Body of pancreas (tissue), 4 donors: ENCODE measurements at regions not wholly inside any gene's neighbourhood (a gene's known extent, or its start where the extent isn't known, plus 50 kb on each side); places are given as distances from the start of the nearest gene placed in this dataset.
"Not testable (repeated sequence)": the region's sequence is repeated elsewhere in the genome, so short reads cannot be mapped to it uniquely, and the experiment has no call there.

Source experiments
- ATAC-seq: fragments of 150-250 bp; one replicate; pipeline ENCODE4 v1.9.1; 2016
- DNase-seq, 4 donors: peaks; one replicate each; pipeline ENCODE4 v3.0.0-alpha.2; 2019
- H3K27ac ChIP-seq, 4 donors: fragments of 200-600 bp; sonication (generic); 1 replicate in 3 of 4; 2 replicates in 1 of 4; pipeline versions ENCODE4 v1.5.1 to v1.6.1; 2016 to 2019; ENCODE audit warnings: mild to moderate bottlenecking in 1 of 4, mixed read lengths in 1 of 4, moderate library complexity in 1 of 4
- H3K27me3 ChIP-seq, 2 donors: fragments of 200-600 bp; sonication (generic); one replicate each; pipeline ENCODE4 v1.6.0; 2016; ENCODE audit warnings: mild to moderate bottlenecking in 1 of 2
- H3K36me3 ChIP-seq, 2 donors: fragments of 200-600 bp; sonication (generic); replicated peaks in 1 of 2; 2 replicates each; pipeline ENCODE4 v1.5.1; 2016; ENCODE audit warnings: low read depth in 2 of 2; ENCODE audit not compliant: insufficient read depth in 1 of 2
- H3K4me1 ChIP-seq: fragments of 200-600 bp; sonication (generic); one replicate; pipeline ENCODE4 v1.6.0; 2016
- H3K4me3 ChIP-seq, 2 donors: fragments of 200-600 bp; sonication (generic); 1 replicate in 1 of 2; 2 replicates in 1 of 2; pipeline ENCODE4 v1.5.1; 2016 to 2019
- H3K9me3 ChIP-seq, 3 donors: fragments of 200-600 bp; sonication (generic); 1 replicate in 2 of 3; 2 replicates in 1 of 3; pipeline ENCODE4 v1.5.1; 2016
- CTCF ChIP-seq, 7 experiments: fragments of 450-650 bp in 4 of 7; fragments of 200-600 bp in 3 of 7; sonication (generic) in 3 of 7; IDR thresholded peaks; one replicate each; pipeline ENCODE4 v1.5.1; 2016 to 2019; ENCODE audit warnings: antibody characterized with exemption in 7 of 7
- POLR2A ChIP-seq, 3 donors: fragments of 450-650 bp; IDR thresholded peaks; one replicate each; pipeline ENCODE4 v1.6.1; 2016; ENCODE audit warnings: antibody characterized with exemption in 3 of 3, mild to moderate bottlenecking in 2 of 3
- WGBS, 2 donors: methylation state at CpG; one replicate each; pipeline ENCODE4 v1.1.5; 2017; 5-methylcytosine and 5-hydroxymethylcytosine counted together
- intact Hi-C: fragments of 100-400 bp; cut with DNase I; formaldehyde crosslinking; loops from one replicate; pipeline ENCODE4 v1.15.1; 2023

- Histone ChIP-seq H3K27me3 (no peaks in the 10 kb centered on the region), H3K4me3 (no peak overlapping the region), H3K4me1 (no peaks in the 10 kb centered on the region), H3K27ac (no peak overlapping the region), H3K36me3 (no peaks in the 10 kb centered on the region), H3K9me3 (no peaks in the 10 kb centered on the region)
- intact Hi-C loops, result no loop called here
- no peak for TF ChIP-seq CTCF (IDR thresholded peaks at IDR 0.05)
- no peak for TF ChIP-seq POLR2A (IDR thresholded peaks at IDR 0.05)
- DNase-seq (no peak), ATAC-seq (no peak)
- 65 to 67% methylated on average over 3 of the region's 3 CpGs for WGBS, 2 donors
Measured at GRCh38 chr2:192515937-192516336, 321.2 kb upstream of the TMEFF2 start.

GRCh38 chr2:192513575-192513974 is 318.8 kb upstream of the TMEFF2 start:
- intact Hi-C loops, result no loop called here
- ATAC-seq (no peak), DNase-seq (no peak)
- no peaks in the 10 kb centered on the region for H3K9me3 ChIP-seq
- H3K27ac ChIP-seq, result no peak overlapping the region
- no peaks in the 10 kb centered on the region for H3K36me3 ChIP-seq
- no peak overlapping the region for H3K4me3 ChIP-seq
- no peaks in the 10 kb centered on the region for H3K27me3 ChIP-seq
- 60 to 78% methylated on average over 4 of the region's 4 CpGs for WGBS, 2 donors
- TF ChIP-seq CTCF (IDR thresholded peaks at IDR 0.05), result no peak
- TF ChIP-seq POLR2A (IDR thresholded peaks at IDR 0.05), result no peak
- H3K4me1 ChIP-seq, result no peaks in the 10 kb centered on the region

- H3K36me3 ChIP-seq, ATAC-seq, H3K9me3 ChIP-seq, H3K27ac ChIP-seq, H3K27me3 ChIP-seq, H3K4me3 ChIP-seq, DNase-seq, H3K4me1 ChIP-seq, intact Hi-C loops: not testable (repeated sequence)
- WGBS, 2 donors, result 92 to 95% methylated on average over 23 to 29 of the region's 33 CpGs
Measured at GRCh38 chr2:192507836-192508450, 313.2 kb upstream of the TMEFF2 start.

- ATAC-seq (no peak), DNase-seq (no peak)
- WGBS, 2 donors, result 42 to 48% methylated on average over 3 of the region's 3 CpGs
- TF ChIP-seq CTCF (IDR thresholded peaks at IDR 0.05), result no peak
- TF ChIP-seq POLR2A (IDR thresholded peaks at IDR 0.05), result no peak
- no peaks in the 10 kb centered on the region for H3K27me3 ChIP-seq
- H3K4me3 ChIP-seq, result no peak overlapping the region
- no peaks in the 10 kb centered on the region for H3K9me3 ChIP-seq
- H3K36me3 ChIP-seq, result no peaks in the 10 kb centered on the region
- H3K4me1 ChIP-seq, result no peaks in the 10 kb centered on the region
- H3K27ac ChIP-seq, result no peak overlapping the region
- intact Hi-C loops, result no loop called here
Measured at GRCh38 chr2:192500550-192501200, 305.9 kb upstream of the TMEFF2 start.

- TF ChIP-seq CTCF (IDR thresholded peaks at IDR 0.05) (no peak), POLR2A (IDR thresholded peaks at IDR 0.05) (no peak)
- Histone ChIP-seq H3K4me1 (no peaks in the 10 kb centered on the region), H3K4me3 (no peak overlapping the region), H3K36me3 (no peaks in the 10 kb centered on the region), H3K27ac (no peak overlapping the region), H3K27me3 (no peaks in the 10 kb centered on the region), H3K9me3 (no peaks in the 10 kb centered on the region)
- no peak for ATAC-seq
- intact Hi-C loops, result no loop called here
- DNase-seq, result no peak
Measured at GRCh38 chr2:192499476-192499875, 304.7 kb upstream of the TMEFF2 start.
